Activated CD4-positive, alpha-beta memory T cell treated with anti-CD3 and anti-CD28 coated beads for 36 hours (primary cell): ENCODE measurements at regions not wholly inside any gene's neighbourhood (a gene's known extent, or its start where the extent isn't known, plus 50 kb on each side); places are given as distances from the start of the nearest gene placed in this dataset.
"Not testable (repeated sequence)": the region's sequence is repeated elsewhere in the genome, so short reads cannot be mapped to it uniquely, and the experiment has no call there.

Source experiments
- CTCF ChIA-PET: fragments of 350-600 bp; sonication (Branson Sonifier 250); formaldehyde crosslinking; loops from one replicate; lab custom pipeline; 2021; ENCODE audit warnings: antibody characterized with exemption, inconsistent platforms; lab: Charles Lee
- POLR2A ChIA-PET: fragments of 350-600 bp; sonication (Branson Sonifier 250); formaldehyde crosslinking; loops from one replicate; lab custom pipeline; 2021; ENCODE audit warnings: antibody characterized with exemption; lab: Charles Lee
- DNase-seq: peaks from one replicate; pipeline ENCODE4 v3.0.0-alpha.2; 2020
- H3K27ac Mint-ChIP-seq: one replicate; pipeline ENCODE4 v1.8.0; 2021; ENCODE audit warnings: mixed read lengths
- H3K27me3 Mint-ChIP-seq: one replicate; pipeline ENCODE4 v1.8.0; 2021; ENCODE audit warnings: mixed read lengths
- H3K36me3 Mint-ChIP-seq: one replicate; pipeline ENCODE4 v1.8.0; 2021; ENCODE audit warnings: mixed read lengths
- H3K4me1 Mint-ChIP-seq: one replicate; pipeline ENCODE4 v1.8.0; 2021; ENCODE audit warnings: low read depth, mixed read lengths
- H3K4me3 Mint-ChIP-seq: one replicate; pipeline ENCODE4 v1.8.0; 2021; ENCODE audit warnings: mild to moderate bottlenecking, mixed read lengths
- H3K9me3 Mint-ChIP-seq: one replicate; pipeline ENCODE4 v1.8.0; 2021; ENCODE audit warnings: mixed read lengths
- intact Hi-C: fragments of 100-400 bp; cut with micrococcal nuclease; formaldehyde crosslinking; loops from one replicate; pipeline ENCODE4 v1.15.1; 2023

DNA sequence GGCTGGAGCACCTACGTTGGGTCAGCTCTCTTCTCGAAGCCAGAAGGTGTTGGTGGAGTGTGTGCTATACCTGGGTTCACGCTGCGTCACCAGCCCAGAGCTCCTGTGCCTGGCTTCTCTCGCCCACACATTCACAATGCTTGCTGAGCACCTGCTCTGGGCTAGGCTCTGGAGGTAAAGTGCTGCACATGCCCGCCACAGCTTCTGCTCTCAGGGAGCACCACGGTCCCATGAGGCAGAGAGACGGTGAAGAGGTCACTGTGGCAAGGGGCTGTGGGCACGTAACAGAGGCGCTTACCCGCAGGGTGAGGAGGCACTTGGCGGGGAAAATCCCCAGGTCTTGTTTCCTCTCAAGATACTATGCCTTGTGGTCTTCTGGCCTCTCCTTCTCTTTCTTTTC is 174.2 kb downstream of the TEX29 start:
- CTCF ChIA-PET = no interaction called here
- POLR2A ChIA-PET = no interaction called here
- H3K27me3 Mint-ChIP-seq = no peaks in the 10 kb centered on the region
- no peaks in the 10 kb centered on the region for H3K36me3 Mint-ChIP-seq
- peaks cover 4% of the 10 kb centered on the region for H3K9me3 Mint-ChIP-seq
- H3K4me1 Mint-ChIP-seq = no peaks in the 10 kb centered on the region
- intact Hi-C loops = no loop called here
- H3K4me3 Mint-ChIP-seq = no peak overlapping the region
- no peak overlapping the region for H3K27ac Mint-ChIP-seq
- no peak for DNase-seq

DNA sequence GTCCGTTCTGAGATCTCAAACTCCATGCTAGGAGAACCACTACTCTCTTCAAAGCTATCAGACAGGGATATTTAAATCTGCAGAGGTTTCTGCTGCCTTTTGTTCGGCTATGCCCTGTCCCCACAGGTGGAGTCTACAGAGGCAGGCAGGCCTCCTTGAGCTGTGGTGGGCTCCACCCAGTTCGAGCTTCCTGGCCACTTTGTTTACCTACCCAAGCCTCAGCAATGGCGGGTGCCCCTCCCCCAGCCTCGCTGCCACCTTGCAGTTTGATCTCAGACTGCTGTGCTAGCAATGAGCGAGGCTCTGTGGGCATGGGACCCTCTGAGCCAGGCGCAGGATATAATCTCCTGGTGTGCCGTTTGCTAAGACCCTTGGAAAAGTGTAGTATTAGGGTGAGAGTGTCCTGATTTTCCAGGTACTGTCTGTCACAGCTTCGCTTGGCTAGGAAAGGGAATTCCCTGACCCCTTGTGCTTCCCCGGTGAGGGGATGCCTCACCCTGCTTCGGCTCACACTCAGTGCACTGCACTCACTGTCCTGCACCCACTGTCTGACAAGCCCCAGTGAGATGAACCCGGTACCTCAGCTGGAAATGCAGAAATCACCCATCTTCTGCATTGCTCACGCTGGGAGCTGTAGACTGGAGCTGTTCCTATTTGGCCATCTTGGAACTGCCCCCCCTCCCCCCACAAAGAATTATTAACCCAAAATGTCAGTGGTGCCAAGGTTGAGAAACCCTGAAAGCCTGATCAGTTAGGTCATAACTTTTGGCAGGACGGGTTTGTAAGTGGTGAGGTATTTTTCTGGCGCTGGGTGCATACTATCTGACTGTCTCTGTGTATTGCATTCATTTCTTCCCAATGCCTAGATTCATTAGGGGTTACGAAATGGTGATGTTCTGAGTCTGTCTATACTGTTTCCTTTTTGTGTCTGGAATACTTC is 181.4 kb downstream of the TEX29 start:
- POLR2A ChIA-PET, H3K36me3 Mint-ChIP-seq, H3K4me1 Mint-ChIP-seq, H3K4me3 Mint-ChIP-seq, H3K9me3 Mint-ChIP-seq, intact Hi-C loops, CTCF ChIA-PET, H3K27me3 Mint-ChIP-seq, H3K27ac Mint-ChIP-seq, DNase-seq: not testable (repeated sequence)

GRCh38 chr13:111502957-111503356 is 182.5 kb downstream of the TEX29 start:
- no peaks in the 10 kb centered on the region for H3K4me1 Mint-ChIP-seq
- no peak overlapping the region for H3K4me3 Mint-ChIP-seq
- intact Hi-C loops = no loop called here
- ChIA-PET POLR2A (no interaction called here), CTCF (no interaction called here)
- H3K36me3 Mint-ChIP-seq = no peaks in the 10 kb centered on the region
- no peaks in the 10 kb centered on the region for H3K9me3 Mint-ChIP-seq
- no peak overlapping the region for H3K27ac Mint-ChIP-seq
- H3K27me3 Mint-ChIP-seq = peaks cover 10% of the 10 kb centered on the region
- DNase-seq = no peak

DNA sequence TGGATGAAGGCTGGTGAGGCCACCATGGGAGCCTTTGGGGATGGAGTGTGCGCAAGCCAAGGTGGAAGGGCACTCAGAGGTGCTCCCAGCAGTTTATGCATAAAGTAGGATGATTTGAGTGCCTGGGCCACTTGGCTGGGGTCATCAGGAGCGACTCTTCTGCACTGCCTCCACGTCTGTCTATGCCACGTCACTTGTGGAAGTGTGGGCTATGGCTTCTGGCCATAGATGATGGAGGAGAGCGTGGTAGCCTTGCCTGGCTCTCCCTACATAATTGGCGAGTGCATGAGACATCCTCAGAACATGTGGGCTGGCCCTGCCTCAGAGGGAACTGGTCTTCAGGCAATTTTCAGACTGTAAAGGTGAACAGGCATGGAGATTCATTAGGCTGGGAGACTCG is 182.9 kb downstream of the TEX29 start:
- ChIA-PET POLR2A (no interaction called here), CTCF (no interaction called here)
- H3K9me3 Mint-ChIP-seq = no peaks in the 10 kb centered on the region
- DNase-seq = no peak
- intact Hi-C loops = no loop called here
- no peak overlapping the region for H3K27ac Mint-ChIP-seq
- no peak overlapping the region for H3K4me3 Mint-ChIP-seq
- H3K36me3 Mint-ChIP-seq = no peaks in the 10 kb centered on the region
- H3K27me3 Mint-ChIP-seq = peaks cover 10% of the 10 kb centered on the region
- no peaks in the 10 kb centered on the region for H3K4me1 Mint-ChIP-seq

DNA sequence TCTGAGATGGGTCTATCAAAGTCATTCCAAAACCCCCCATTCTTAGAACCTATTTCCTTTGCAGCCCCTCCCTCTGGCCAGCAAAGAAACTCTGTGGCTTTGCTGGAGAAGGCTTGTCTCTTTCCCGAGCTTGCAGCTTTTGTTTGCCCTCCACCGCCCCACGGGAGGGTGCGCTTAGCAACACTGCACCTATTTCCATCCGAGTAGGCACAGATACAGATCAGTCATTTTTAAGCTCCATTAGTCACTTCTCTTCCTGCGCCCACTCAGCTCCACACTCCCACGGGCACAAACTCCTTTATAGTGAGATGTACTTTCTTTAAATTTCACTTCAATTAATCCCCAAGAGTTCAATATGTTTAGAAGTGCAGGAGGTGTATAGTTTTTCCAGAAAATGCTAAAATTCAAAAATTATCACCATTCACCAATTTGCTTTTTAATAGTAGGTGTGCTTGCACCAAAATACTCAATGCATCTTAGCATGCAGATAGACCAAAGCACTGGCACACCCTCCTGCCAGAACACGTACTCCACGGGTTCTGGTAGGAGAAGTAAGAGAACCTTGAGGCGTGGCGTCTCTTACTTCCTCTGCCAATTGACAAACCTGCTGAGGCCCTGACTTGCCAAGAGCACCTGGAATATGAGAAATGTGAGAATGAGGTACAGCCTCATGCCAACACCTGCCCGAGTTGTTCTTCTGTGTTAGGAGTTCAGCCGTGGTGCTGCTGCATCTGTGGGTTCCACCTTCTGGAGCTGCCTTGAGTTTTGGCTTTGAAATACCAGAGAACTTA is 183.7 kb downstream of the TEX29 start:
- H3K36me3 Mint-ChIP-seq = no peaks in the 10 kb centered on the region
- intact Hi-C loops = no loop called here
- H3K9me3 Mint-ChIP-seq = no peaks in the 10 kb centered on the region
- peaks cover 10% of the 10 kb centered on the region for H3K27me3 Mint-ChIP-seq
- no peaks in the 10 kb centered on the region for H3K4me1 Mint-ChIP-seq
- DNase-seq = no peak
- no peak overlapping the region for H3K27ac Mint-ChIP-seq
- H3K4me3 Mint-ChIP-seq = no peak overlapping the region
- CTCF ChIA-PET = no interaction called here
- POLR2A ChIA-PET = no interaction called here

- no peak for DNase-seq
- intact Hi-C loops = no loop called here
- Mint-ChIP-seq H3K4me3 (no peak overlapping the region), H3K27ac (no peak overlapping the region), H3K4me1 (no peaks in the 10 kb centered on the region), H3K9me3 (no peaks in the 10 kb centered on the region), H3K36me3 (no peaks in the 10 kb centered on the region), H3K27me3 (peaks cover 10% of the 10 kb centered on the region)
- ChIA-PET POLR2A (no interaction called here), CTCF (no interaction called here)
These were observed 184.8 kb downstream of the TEX29 start for GRCh38 chr13:111505175-111505777.

GRCh38 chr13:111506125-111506524 is 185.7 kb downstream of the TEX29 start:
- ChIA-PET CTCF (no interaction called here), POLR2A (no interaction called here)
- H3K9me3 Mint-ChIP-seq = no peaks in the 10 kb centered on the region
- peaks cover 10% of the 10 kb centered on the region for H3K27me3 Mint-ChIP-seq
- no peak overlapping the region for H3K4me3 Mint-ChIP-seq
- intact Hi-C loops = no loop called here
- no peak for DNase-seq
- H3K27ac Mint-ChIP-seq = no peak overlapping the region
- no peaks in the 10 kb centered on the region for H3K4me1 Mint-ChIP-seq
- no peaks in the 10 kb centered on the region for H3K36me3 Mint-ChIP-seq

- peaks cover 12% of the 10 kb centered on the region for H3K27me3 Mint-ChIP-seq
- H3K27ac Mint-ChIP-seq = no peak overlapping the region
- H3K4me3 Mint-ChIP-seq = no peak overlapping the region
- intact Hi-C loops = no loop called here
- H3K4me1 Mint-ChIP-seq = no peaks in the 10 kb centered on the region
- H3K9me3 Mint-ChIP-seq = no peaks in the 10 kb centered on the region
- no peaks in the 10 kb centered on the region for H3K36me3 Mint-ChIP-seq
- DNase-seq = no peak
- ChIA-PET CTCF (no interaction called here), POLR2A (no interaction called here)
These were observed 186.2 kb downstream of the TEX29 start for GRCh38 chr13:111506621-111507020.

- no peak for DNase-seq
- no peaks in the 10 kb centered on the region for H3K4me1 Mint-ChIP-seq
- intact Hi-C loops = no loop called here
- H3K27me3 Mint-ChIP-seq = peaks cover 7% of the 10 kb centered on the region
- H3K27ac Mint-ChIP-seq = no peak overlapping the region
- no peaks in the 10 kb centered on the region for H3K9me3 Mint-ChIP-seq
- no peak overlapping the region for H3K4me3 Mint-ChIP-seq
- ChIA-PET CTCF (no interaction called here), POLR2A (no interaction called here)
- H3K36me3 Mint-ChIP-seq = no peaks in the 10 kb centered on the region
These were observed 187.9 kb downstream of the TEX29 start for GRCh38 chr13:111508164-111508870.

GRCh38 chr13:111508902-111509509 is 188.6 kb downstream of the TEX29 start:
- peaks cover 7% of the 10 kb centered on the region for H3K27me3 Mint-ChIP-seq
- no peak for DNase-seq
- H3K9me3 Mint-ChIP-seq = no peaks in the 10 kb centered on the region
- ChIA-PET CTCF (no interaction called here), POLR2A (no interaction called here)
- no peak overlapping the region for H3K27ac Mint-ChIP-seq
- H3K4me1 Mint-ChIP-seq = no peaks in the 10 kb centered on the region
- H3K36me3 Mint-ChIP-seq = no peaks in the 10 kb centered on the region
- H3K4me3 Mint-ChIP-seq = no peak overlapping the region
- intact Hi-C loops = no loop called here

DNA sequence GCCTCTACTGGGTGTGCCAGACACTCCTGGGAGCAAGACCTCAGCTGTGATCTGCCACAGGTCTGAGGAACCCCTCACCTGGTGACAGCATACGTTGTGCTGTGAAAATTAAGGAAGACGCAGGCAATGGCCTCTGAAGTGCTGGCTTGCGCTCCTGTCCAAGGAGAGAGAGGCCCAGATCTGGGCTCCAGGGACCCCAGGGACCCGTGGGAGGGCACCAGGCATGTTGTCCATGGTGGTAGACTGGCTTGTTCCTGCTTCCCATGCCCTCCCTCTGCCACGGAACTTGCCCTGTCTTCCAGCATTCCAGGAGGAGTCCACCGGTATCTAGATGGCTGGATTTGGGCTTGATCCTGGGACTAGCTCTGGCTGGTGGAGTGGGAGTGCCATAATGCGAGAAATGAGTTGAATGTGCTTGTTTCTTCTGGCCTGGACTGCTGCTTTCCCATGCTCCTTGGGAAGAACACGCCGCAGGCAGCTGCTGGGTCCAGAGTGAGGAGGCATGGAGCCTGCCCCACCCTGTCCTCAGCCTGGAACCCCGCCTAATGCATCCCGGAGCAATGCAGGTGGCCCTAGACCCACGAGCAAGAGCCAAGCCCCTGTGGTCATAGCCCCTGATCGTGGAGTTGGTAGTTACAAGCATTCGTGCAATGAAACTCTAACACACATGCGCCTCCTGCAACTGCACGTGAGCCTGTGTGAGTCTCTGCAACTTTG is 190.2 kb downstream of the TEX29 start:
- no peak overlapping the region for H3K4me3 Mint-ChIP-seq
- CTCF ChIA-PET = no interaction called here
- DNase-seq = no peak
- H3K36me3 Mint-ChIP-seq = no peaks in the 10 kb centered on the region
- no peaks in the 10 kb centered on the region for H3K9me3 Mint-ChIP-seq
- H3K27me3 Mint-ChIP-seq = peaks cover 6% of the 10 kb centered on the region
- intact Hi-C loops = no loop called here
- H3K27ac Mint-ChIP-seq = no peak overlapping the region
- no peaks in the 10 kb centered on the region for H3K4me1 Mint-ChIP-seq
- POLR2A ChIA-PET = no interaction called here
